ENCODE measurements at regions not wholly inside any gene's neighbourhood (a gene's known extent, or its start where the extent isn't known, plus 50 kb on each side); places are given as distances from the start of the nearest gene placed in this dataset.

GRCh38 chr15:70342554-70343548, 245.1 kb upstream of the TLE3 start:
- no peak for DNase-seq

- no peak for DNase-seq
These were observed 244.4 kb upstream of the TLE3 start for GRCh38 chr15:70342141-70342540.

GRCh38 chr15:70341566-70341965, 243.8 kb upstream of the TLE3 start:
- no peak for DNase-seq

GRCh38 chr15:70340494-70340870, 242.8 kb upstream of the TLE3 start:
- no peak for DNase-seq

GRCh38 chr15:70339571-70340493, 242.1 kb upstream of the TLE3 start:
- no peak for DNase-seq

- DNase-seq, result no peak
These were observed 239.8 kb upstream of the TLE3 start for GRCh38 chr15:70337277-70338186.

- no peak for DNase-seq
These were observed 238.8 kb upstream of the TLE3 start for GRCh38 chr15:70336425-70337009.

- no peak for DNase-seq
These were observed 236.6 kb upstream of the TLE3 start for GRCh38 chr15:70334286-70334685.

- no peak for DNase-seq
These were observed 231.5 kb upstream of the TLE3 start for GRCh38 chr15:70329179-70329578.

- DNase-seq, result no peak
These were observed 231.0 kb upstream of the TLE3 start for GRCh38 chr15:70328679-70329115.

- no peak for DNase-seq
These were observed 230.3 kb upstream of the TLE3 start for GRCh38 chr15:70327856-70328678.

- DNase-seq, result no peak
These were observed 229.7 kb upstream of the TLE3 start for GRCh38 chr15:70327328-70327855.

GRCh38 chr15:70324001-70324974, 226.6 kb upstream of the TLE3 start:
- DNase-seq, result no peak

- DNase-seq, result no peak
These were observed 225.6 kb upstream of the TLE3 start for GRCh38 chr15:70323111-70323851.

- no peak for DNase-seq
These were observed 224.4 kb upstream of the TLE3 start for GRCh38 chr15:70322051-70322668.

- no peak for DNase-seq
These were observed 223.6 kb upstream of the TLE3 start for GRCh38 chr15:70321172-70321819.

GRCh38 chr15:70320482-70320881, 222.8 kb upstream of the TLE3 start:
- DNase-seq, result no peak

- DNase-seq, result no peak
These were observed 222.4 kb upstream of the TLE3 start for GRCh38 chr15:70320077-70320476.
